H1 (cell line): ENCODE measurements at regions not wholly inside any gene's neighbourhood (a gene's known extent, or its start where the extent isn't known, plus 50 kb on each side); places are given as distances from the start of the nearest gene placed in this dataset.

Source experiments
- CBX5 ChIP-seq: fragments of 300-800, 300-1000 bp; sonication (generic); IDR thresholded peaks from 2 replicates; pipeline ENCODE4 v1.7.1; 2016; ENCODE audit warnings: antibody characterized with exemption, low read length, low read depth
- CREB1 ChIP-seq: IDR thresholded peaks from 2 replicates; pipeline ENCODE4 v1.6.1; 2012; ENCODE audit warnings: inconsistent platforms
- EGR1 ChIP-seq: IDR thresholded peaks from 2 replicates; pipeline ENCODE4 v1.6.1; 2011; ENCODE audit warnings: low read depth, low read length, borderline replicate concordance
- RNF2 ChIP-seq: fragments of 200-900, 300-1000 bp; sonication (generic); IDR thresholded peaks from 2 replicates; pipeline ENCODE4 v1.7.1; 2016; ENCODE audit warnings: borderline replicate concordance, low read depth, mild to moderate bottlenecking, antibody characterized with exemption, low read length; ENCODE audit not compliant: poor library complexity, severe bottlenecking; ENCODE audit errors: missing control alignments
- SAP30 ChIP-seq: fragments of 300-600 bp; sonication (generic); IDR thresholded peaks from 2 replicates; pipeline ENCODE4 v1.7.1; 2012; ENCODE audit warnings: low read length, moderate library complexity, mild to moderate bottlenecking, inconsistent platforms; ENCODE audit not compliant: insufficient read depth, insufficient replicate concordance
- TBP ChIP-seq: IDR thresholded peaks from 2 replicates; pipeline ENCODE4 v1.6.1; 2011; ENCODE audit warnings: low read depth, low read length, improper control_type of control experiment

- TF ChIP-seq RNF2 (no peak), CREB1 (no peak), SAP30 (no peak), TBP (no peak), CBX5 (no peak), EGR1 (no peak)
- TF ChIP-seq, all 59 proteins: peak for 0
These were observed 150.6 kb upstream of the FOXP2 start (continued) for GRCh38 chr7:114264023-114264422.
